Tibial nerve (tissue), 4 donors: ENCODE measurements at regions not wholly inside any gene's neighbourhood (a gene's known extent, or its start where the extent isn't known, plus 50 kb on each side); places are given as distances from the start of the nearest gene placed in this dataset.

Experiments used
- DNase-seq, 2 donors: peaks; one replicate each; pipeline ENCODE4 v3.0.0-alpha.2; 2019; ENCODE audit warnings: low spot score in 2 of 2
- H3K27ac ChIP-seq, 4 donors: fragments of 200-600 bp; sonication (generic) in 3 of 4; one replicate each; pipeline ENCODE4 v1.5.1; 2017 to 2019; ENCODE audit warnings: mild to moderate bottlenecking in 1 of 4
- H3K27me3 ChIP-seq, 2 donors: fragments of 200-600 bp; sonication (generic) in 1 of 2; one replicate each; pipeline versions ENCODE4 v1.5.1 to v1.6.0; 2017 to 2019
- H3K36me3 ChIP-seq, 3 donors: fragments of 200-600 bp; sonication (generic); one replicate each; pipeline ENCODE4 v1.5.1; 2018 to 2019
- H3K4me1 ChIP-seq, 4 donors: fragments of 200-600 bp; sonication (generic) in 3 of 4; one replicate each; pipeline ENCODE4 v1.5.1; 2017 to 2019
- H3K4me3 ChIP-seq, 4 donors: fragments of 200-600 bp; sonication (generic) in 3 of 4; one replicate each; pipeline ENCODE4 v1.5.1; 2017 to 2019; ENCODE audit warnings: mild to moderate bottlenecking in 1 of 4, moderate library complexity in 1 of 4
- H3K9me3 ChIP-seq, 4 donors: fragments of 200-600 bp; sonication (generic) in 3 of 4; one replicate each; pipeline ENCODE4 v1.5.1; 2017 to 2019
- CTCF ChIP-seq, 5 experiments: fragments of 200-600 bp in 3 of 5; fragments of 450-650 bp in 2 of 5; sonication (generic) in 3 of 5; IDR thresholded peaks; one replicate each; pipeline ENCODE4 v1.5.1; 2016 to 2019; ENCODE audit warnings: antibody characterized with exemption in 5 of 5, mild to moderate bottlenecking in 3 of 5, moderate library complexity in 2 of 5
- EP300 ChIP-seq, 2 donors: sonication (generic); formaldehyde crosslinking; IDR thresholded peaks; one replicate each; pipeline ENCODE4 v1.6.1; 2017; ENCODE audit warnings: antibody characterized with exemption in 2 of 2, mild to moderate bottlenecking in 1 of 2
- POLR2A ChIP-seq, 2 donors: fragments of 450-650 bp; IDR thresholded peaks; one replicate each; pipeline ENCODE4 v1.6.1; 2017; ENCODE audit warnings: antibody characterized with exemption in 2 of 2, mild to moderate bottlenecking in 2 of 2, moderate library complexity in 2 of 2
- WGBS, 2 donors: methylation state at CpG; one replicate each; pipeline ENCODE4 v1.1.5; 2018; 5-methylcytosine and 5-hydroxymethylcytosine counted together

- 80 to 83% methylated on average over 3 of the region's 3 CpGs for WGBS, 2 donors
- Histone ChIP-seq H3K4me3 (no peak overlapping the region), H3K9me3 (no peaks in the 10 kb centered on the region), H3K36me3 (no peaks in the 10 kb centered on the region), H3K27ac (no peak overlapping the region), H3K27me3 (no peaks in the 10 kb centered on the region), H3K4me1 (no peaks in the 10 kb centered on the region)
- DNase-seq, result no peak
- TF ChIP-seq CTCF (IDR thresholded peaks at IDR 0.05) (no peak), POLR2A (IDR thresholded peaks at IDR 0.05) (no peak), EP300 (IDR thresholded peaks at IDR 0.05) (no peak)
Observed at GRCh38 chr3:88936831-88937230, 170.6 kb upstream of the EPHA3 start.

- no peaks in the 10 kb centered on the region for H3K27me3 ChIP-seq
- no peaks in the 10 kb centered on the region for H3K36me3 ChIP-seq
- 52 to 72% methylated on average over 2 of the region's 2 CpGs for WGBS, 2 donors
- no peaks in the 10 kb centered on the region for H3K4me1 ChIP-seq
- no peaks in the 10 kb centered on the region for H3K9me3 ChIP-seq
- no peak overlapping the region for H3K4me3 ChIP-seq
- H3K27ac ChIP-seq, result no peak overlapping the region
- DNase-seq, result no peak
- TF ChIP-seq EP300 (IDR thresholded peaks at IDR 0.05) (no peak), CTCF (IDR thresholded peaks at IDR 0.05) (no peak), POLR2A (IDR thresholded peaks at IDR 0.05) (no peak)
Observed at GRCh38 chr3:88940296-88940695, 167.1 kb upstream of the EPHA3 start.

GRCh38 chr3:88947013-88947412 lies 160.4 kb upstream of the EPHA3 start:
- DNase-seq, result no peak
- no peak overlapping the region for H3K27ac ChIP-seq
- H3K36me3 ChIP-seq, result no peaks in the 10 kb centered on the region
- no peaks in the 10 kb centered on the region for H3K27me3 ChIP-seq
- TF ChIP-seq CTCF (IDR thresholded peaks at IDR 0.05), result no peak
- TF ChIP-seq POLR2A (IDR thresholded peaks at IDR 0.05), result no peak
- TF ChIP-seq EP300 (IDR thresholded peaks at IDR 0.05), result no peak
- H3K4me3 ChIP-seq, result no peak overlapping the region
- H3K9me3 ChIP-seq, result no peaks in the 10 kb centered on the region
- 88 to 89% methylated on average over 2 of the region's 2 CpGs for WGBS, 2 donors
- no peaks in the 10 kb centered on the region for H3K4me1 ChIP-seq

- no peak overlapping the region for H3K27ac ChIP-seq
- H3K36me3 ChIP-seq, result no peaks in the 10 kb centered on the region
- no peak overlapping the region for H3K4me3 ChIP-seq
- H3K9me3 ChIP-seq, result no peaks in the 10 kb centered on the region
- H3K4me1 ChIP-seq, result peaks cover 0 to 6% (median 0%) of the 10 kb centered on the region in 4 donors
- DNase-seq, result no peak
- 87 to 92% methylated on average over 4 of the region's 4 CpGs for WGBS, 2 donors
- TF ChIP-seq CTCF (IDR thresholded peaks at IDR 0.05) (no peak), EP300 (IDR thresholded peaks at IDR 0.05) (no peak), POLR2A (IDR thresholded peaks at IDR 0.05) (no peak)
- H3K27me3 ChIP-seq, result no peaks in the 10 kb centered on the region
Observed at GRCh38 chr3:88954853-88955252, 152.6 kb upstream of the EPHA3 start.

GRCh38 chr3:88955274-88955673 lies 152.1 kb upstream of the EPHA3 start:
- Histone ChIP-seq H3K27me3 (no peaks in the 10 kb centered on the region), H3K27ac (no peak overlapping the region), H3K4me3 (no peak overlapping the region), H3K9me3 (no peaks in the 10 kb centered on the region), H3K36me3 (no peaks in the 10 kb centered on the region), H3K4me1 (peaks cover 0 to 6% (median 0%) of the 10 kb centered on the region in 4 donors)
- DNase-seq, result no peak
- 90 to 91% methylated on average over 8 of the region's 8 CpGs for WGBS, 2 donors
- no peak for TF ChIP-seq CTCF (IDR thresholded peaks at IDR 0.05)
- no peak for TF ChIP-seq EP300 (IDR thresholded peaks at IDR 0.05)
- TF ChIP-seq POLR2A (IDR thresholded peaks at IDR 0.05), result no peak
